ENCODE measurements at regions not wholly inside any gene's neighbourhood (a gene's known extent, or its start where the extent isn't known, plus 50 kb on each side); places are given as distances from the start of the nearest gene placed in this dataset.

DNA sequence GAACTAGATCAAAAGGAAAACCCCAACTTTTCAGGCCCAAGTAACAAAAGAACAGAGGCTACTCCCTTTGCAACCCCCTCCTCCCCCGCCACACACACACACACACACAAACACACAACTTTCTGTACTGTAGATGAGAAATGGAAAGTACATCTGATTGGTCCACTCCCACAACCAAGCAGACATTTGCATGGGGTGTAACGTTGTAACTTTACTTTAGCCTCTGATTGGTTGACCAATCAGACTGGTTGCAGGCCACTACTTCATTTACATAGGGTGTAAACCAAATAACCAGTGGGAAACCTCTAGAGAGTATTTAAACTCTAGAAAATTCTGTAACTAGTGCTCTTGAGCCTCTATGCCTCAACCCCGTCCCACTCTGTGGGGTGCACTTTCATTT lies 425.5 kb downstream of the GXYLT1 start:
- no peak overlapping the region for H3K4me3 ChIP-seq (replicated peaks; ENCODE audit: low read depth, low read length)
- no peak for DNase-seq (ENCODE audit: low read depth)
- no peak for TF ChIP-seq CTCF (IDR thresholded peaks at IDR 0.05; ENCODE audit: low read length, missing control alignments)

GRCh38 chr12:41715256-41715655 lies 429.4 kb downstream of the GXYLT1 start:
- no peak for DNase-seq (ENCODE audit: low read depth)
- TF ChIP-seq CTCF (IDR thresholded peaks at IDR 0.05; ENCODE audit: low read length, missing control alignments): no peak
- H3K4me3 ChIP-seq (replicated peaks; ENCODE audit: low read depth, low read length): no peak overlapping the region

- no peak for DNase-seq (ENCODE audit: low read depth)
Observed at GRCh38 chr12:41709463-41710285, 435.0 kb downstream of the GXYLT1 start.

GRCh38 chr12:41709012-41709411 lies 435.7 kb downstream of the GXYLT1 start:
- no peak overlapping the region for H3K4me3 ChIP-seq (replicated peaks; ENCODE audit: low read depth, low read length)
- DNase-seq (ENCODE audit: low read depth): no peak
- no peak for TF ChIP-seq CTCF (IDR thresholded peaks at IDR 0.05; ENCODE audit: low read length, missing control alignments)

More at GRCh38 chr12:41709463-41710285, 435.0 kb downstream of the GXYLT1 start:
- TF ChIP-seq CTCF (IDR thresholded peaks at IDR 0.05; ENCODE audit: low read length, missing control alignments): no peak
- H3K4me3 ChIP-seq (replicated peaks; ENCODE audit: low read depth, low read length): no peak overlapping the region

DNA sequence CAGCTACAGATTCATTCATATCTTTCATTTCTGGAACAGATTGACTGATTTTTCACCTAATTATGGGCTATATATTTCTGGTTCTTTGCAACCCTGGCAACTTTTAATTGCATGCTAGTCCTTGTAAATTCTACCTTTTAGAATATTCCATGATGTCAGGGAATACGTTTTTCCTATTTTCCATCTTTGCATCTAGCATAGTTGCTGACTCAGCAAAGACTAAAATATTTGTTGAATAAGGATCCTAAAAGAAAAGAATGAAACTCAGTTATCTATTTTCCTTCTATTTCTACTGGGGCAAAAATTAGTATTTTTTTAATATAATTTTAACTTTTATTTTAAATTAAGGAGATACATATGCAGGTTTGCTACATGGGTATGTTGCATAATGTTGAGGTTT lies 438.3 kb downstream of the GXYLT1 start:
- no peak for DNase-seq (ENCODE audit: low read depth)
- H3K4me3 ChIP-seq (replicated peaks; ENCODE audit: low read depth, low read length): no peak overlapping the region
- no peak for TF ChIP-seq CTCF (IDR thresholded peaks at IDR 0.05; ENCODE audit: low read length, missing control alignments)

GRCh38 chr12:41701943-41702601 lies 442.6 kb downstream of the GXYLT1 start:
- H3K4me3 ChIP-seq (replicated peaks; ENCODE audit: low read depth, low read length): no peak overlapping the region
- no peak for DNase-seq (ENCODE audit: low read depth)
- no peak for TF ChIP-seq CTCF (IDR thresholded peaks at IDR 0.05; ENCODE audit: low read length, missing control alignments)

Measured in fibroblast of pulmonary artery (primary cell).